HEK293 (cell line): ENCODE measurements at regions not wholly inside any gene's neighbourhood (a gene's known extent, or its start where the extent isn't known, plus 50 kb on each side); places are given as distances from the start of the nearest gene placed in this dataset.
A peak's percentile ranks its signal among the peaks of the same experiment; 100 is the strongest.

Experiments
- CTCF ChIA-PET: fragments of 350-600 bp; formaldehyde crosslinking; extraction: SDS; loops from one replicate; lab custom pipeline; 2021; ENCODE audit warnings: antibody characterized with exemption; lab: Yijun Ruan, JAX
- POLR2A ChIA-PET: fragments of 300-600 bp; formaldehyde crosslinking; extraction: SDS; loops from one replicate; lab custom pipeline; 2020; ENCODE audit warnings: antibody characterized with exemption, inconsistent platforms; lab: Yijun Ruan, JAX
- H3K27ac ChIP-seq: fragments of 200-500 bp; sonication (Bioruptor generic); 2 replicates; pipeline ENCODE4 v1.5.1; 2014; ENCODE audit warnings: low read depth, low read length, control low read depth, inconsistent platforms; ENCODE audit errors: extremely low read depth
- H3K36me3 ChIP-seq, 2 experiments: fragments of 200-500 bp in 1 of 2; sonication (Bioruptor generic) in 1 of 2; 1 replicate in 1 of 2; 2 replicates in 1 of 2; pipeline ENCODE4 v1.5.1; 2014 to 2017; ENCODE audit warnings: inconsistent platforms in 2 of 2, low read length in 2 of 2; ENCODE audit not compliant: control insufficient read depth in 2 of 2, insufficient read depth in 1 of 2
- H3K4me1 ChIP-seq: fragments of 200-500 bp; sonication (Bioruptor generic); 2 replicates; pipeline ENCODE4 v1.5.1; 2014; ENCODE audit warnings: mild to moderate bottlenecking, low read length, inconsistent platforms; ENCODE audit not compliant: control insufficient read depth, insufficient read depth
- H3K4me3 ChIP-seq: 2 replicates; pipeline ENCODE4 v1.5.1; 2011; ENCODE audit warnings: low read depth, mild to moderate bottlenecking, control low read depth, low read length, moderate library complexity
- H3K9me3 ChIP-seq: fragments of 200-500 bp; sonication (Bioruptor generic); 2 replicates; pipeline ENCODE4 v1.5.1; 2014; ENCODE audit warnings: low read depth, low read length, inconsistent platforms; ENCODE audit not compliant: control insufficient read depth, insufficient read depth
- KLF16 ChIP-seq: fragments of 450-650 bp; formaldehyde crosslinking; IDR thresholded peaks from 2 replicates; pipeline ENCODE4 v1.5.1; 2017; ENCODE audit warnings: missing biosample characterization, missing genetic modification characterization
- TCF7L2 ChIP-seq: IDR thresholded peaks from 2 replicates; pipeline ENCODE4 v1.6.1; 2011; ENCODE audit warnings: low read depth, mild to moderate bottlenecking, inconsistent platforms, low read length, moderate library complexity, borderline replicate concordance
- ZBTB20 ChIP-seq: fragments of 450-650 bp; formaldehyde crosslinking; IDR thresholded peaks from 2 replicates; pipeline ENCODE4 v1.5.1; 2016; ENCODE audit warnings: missing biosample characterization, missing genetic modification characterization
- ZFHX2 ChIP-seq: fragments of 450-650 bp; formaldehyde crosslinking; conservative IDR thresholded peaks from 2 replicates; pipeline ENCODE4 v1.5.1; 2016; ENCODE audit warnings: missing biosample characterization, missing genetic modification characterization
- ZNF146 ChIP-seq: fragments of 450-650 bp; formaldehyde crosslinking; IDR thresholded peaks from 2 replicates; pipeline ENCODE4 v1.5.1; 2016; ENCODE audit warnings: missing biosample characterization, missing genetic modification characterization
- ZNF280C ChIP-seq: fragments of 450-650 bp; formaldehyde crosslinking; IDR thresholded peaks from 2 replicates; pipeline ENCODE4 v1.5.1; 2016; ENCODE audit warnings: missing biosample characterization, missing genetic modification characterization
- ZNF433 ChIP-seq: fragments of 450-650 bp; formaldehyde crosslinking; IDR thresholded peaks from 2 replicates; pipeline ENCODE4 v1.5.1; 2016; ENCODE audit warnings: missing biosample characterization, missing genetic modification characterization, low read depth
- ZNF514 ChIP-seq: fragments of 450-650 bp; formaldehyde crosslinking; IDR thresholded peaks from 2 replicates; pipeline ENCODE4 v1.5.1; 2016; ENCODE audit warnings: missing biosample characterization, missing genetic modification characterization
- ZNF518A ChIP-seq: fragments of 450-650 bp; formaldehyde crosslinking; conservative IDR thresholded peaks from 2 replicates; pipeline ENCODE4 v1.5.1; 2016; ENCODE audit warnings: low read depth, missing biosample characterization, missing genetic modification characterization
- ZNF701 ChIP-seq: fragments of 450-650 bp; formaldehyde crosslinking; IDR thresholded peaks from 2 replicates; pipeline ENCODE4 v1.5.1; 2016; ENCODE audit warnings: missing biosample characterization, missing genetic modification characterization
- ZNF76 ChIP-seq: fragments of 450-650 bp; formaldehyde crosslinking; IDR thresholded peaks from 2 replicates; pipeline ENCODE4; 2016; ENCODE audit warnings: low read depth, missing biosample characterization, missing genetic modification characterization, borderline replicate concordance
- TF ChIP-seq, protein P1 (sequence below): fragments of 450-650 bp; formaldehyde crosslinking; IDR thresholded peaks from 2 replicates; pipeline ENCODE4 v1.5.1; 2017; ENCODE audit warnings: missing biosample characterization, missing genetic modification characterization
- TF ChIP-seq, protein P2 (sequence below): fragments of 450-650 bp; formaldehyde crosslinking; IDR thresholded peaks from 2 replicates; pipeline ENCODE4 v1.5.1; 2017; ENCODE audit warnings: missing biosample characterization, mild to moderate bottlenecking, missing genetic modification characterization, moderate library complexity

DNA sequence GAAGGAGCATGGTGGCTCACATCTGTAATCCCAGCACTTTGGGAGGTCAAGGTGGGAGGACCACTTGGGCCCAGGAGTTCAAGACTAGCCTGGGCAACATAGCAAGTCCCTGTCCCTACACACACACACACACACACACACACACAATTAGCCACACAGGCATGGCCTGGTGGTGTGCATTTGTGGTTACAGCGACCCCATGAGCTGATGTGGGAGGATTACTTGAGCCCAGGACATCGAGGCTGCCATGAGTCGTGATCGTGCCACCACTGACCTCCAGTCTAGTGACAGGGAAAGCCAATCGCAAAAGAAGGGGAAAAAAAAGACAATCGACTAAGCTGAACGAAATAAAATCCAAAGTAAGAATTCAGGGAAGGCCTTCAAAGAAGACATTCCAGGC, 67.9 kb downstream of the TBX3 start:
- CTCF ChIA-PET: interaction anchor here (0.8 to 1.2 kb wide), 2 partner anchors 9 to 365 kb away, joined by 3 to 4 read pairs; no protein-coding TSS in a partner anchor

DNA sequence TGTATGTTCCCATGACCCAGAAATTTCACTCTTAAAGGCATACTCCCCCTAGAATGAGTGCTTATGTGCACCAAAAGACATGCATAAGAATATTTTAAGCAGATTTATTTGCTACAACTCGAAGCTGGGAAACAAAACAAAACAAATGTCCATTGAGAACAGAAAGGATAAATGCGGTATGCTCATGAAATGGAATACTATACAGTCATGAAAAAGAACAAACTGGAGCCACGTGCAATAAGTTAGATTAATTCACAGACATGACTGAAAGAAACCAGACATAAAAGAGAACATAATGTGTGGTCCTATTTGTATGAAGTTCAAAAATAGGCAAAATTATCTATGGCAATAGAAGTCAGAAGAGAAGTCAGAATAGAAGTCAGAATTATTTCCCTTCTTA, 69.9 kb downstream of the TBX3 start:
- H3K4me3 ChIP-seq: no peak overlapping the region
- no peaks in the 10 kb centered on the region for H3K9me3 ChIP-seq
- CTCF ChIA-PET: no interaction called here
- POLR2A ChIA-PET: no interaction called here
- no peak overlapping the region for H3K27ac ChIP-seq
- H3K36me3 ChIP-seq: no peaks in the 10 kb centered on the region
- TF ChIP-seq ZNF146 (tag by site-specific recombination): peak; percentile 89
- no peak for TF ChIP-seq ZNF518A (tag by site-specific recombination)
- TF ChIP-seq, all 188 proteins: peak for 1
- no peaks in the 10 kb centered on the region for H3K4me1 ChIP-seq

More for the DNA sequence above, 67.9 kb downstream of the TBX3 start:
- Histone ChIP-seq H3K36me3 (no peaks in the 10 kb centered on the region), H3K4me1 (no peaks in the 10 kb centered on the region), H3K4me3 (no peak overlapping the region), H3K27ac (no peak overlapping the region), H3K9me3 (no peaks in the 10 kb centered on the region)
- POLR2A ChIA-PET: interaction anchor here (0.6 kb wide), 1 partner anchor 650 kb away, joined by 3 read pairs; the partner anchor contains the start of gene RBM19
- TF ChIP-seq ZNF280C (tag by site-specific recombination) (no peak), ZFHX2 (tag by site-specific recombination) (no peak)

DNA sequence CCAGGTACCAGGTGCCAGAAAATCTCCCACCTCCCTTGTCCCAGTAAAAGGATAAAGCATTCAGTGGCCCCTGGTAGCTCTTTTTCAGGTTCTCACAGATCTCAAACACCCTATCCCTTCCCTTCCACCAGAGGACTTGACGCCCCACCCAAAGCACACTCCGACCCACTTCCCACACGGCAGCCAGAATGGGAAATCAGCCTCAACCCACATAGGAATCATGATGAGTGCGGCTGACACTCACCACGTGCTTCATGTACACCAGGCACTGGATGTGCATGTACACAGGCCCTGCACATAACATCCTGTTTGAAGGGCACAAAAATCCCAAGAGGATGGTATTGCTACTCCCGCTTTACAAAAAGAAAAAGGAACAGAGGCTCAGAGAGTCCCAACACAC, 71.9 kb downstream of the TBX3 start:
- TF ChIP-seq ZNF701 (tag by site-specific recombination) (no peak), TCF7L2 (no peak), ZNF433 (tag by site-specific recombination) (no peak)
- TF ChIP-seq, all 188 proteins: peak for 0
- Histone ChIP-seq H3K27ac (no peak overlapping the region), H3K4me1 (no peaks in the 10 kb centered on the region), H3K9me3 (no peaks in the 10 kb centered on the region), H3K4me3 (no peak overlapping the region), H3K36me3 (no peaks in the 10 kb centered on the region)
- ChIA-PET POLR2A (interaction anchor here (0.6 kb wide), 1 partner anchor 12 kb away, joined by 4 read pairs; no protein-coding TSS in a partner anchor), CTCF (interaction anchor here (1.7 kb wide), 1 partner anchor 14 kb away, joined by 7 read pairs; no protein-coding TSS in a partner anchor)

- CTCF ChIA-PET: interaction anchor here (0.5 to 1.7 kb wide), 2 partner anchors 14 to 1139 kb away, joined by 3 to 7 read pairs; no protein-coding TSS in a partner anchor
- Histone ChIP-seq H3K27ac (no peak overlapping the region), H3K36me3 (no peaks in the 10 kb centered on the region), H3K9me3 (no peaks in the 10 kb centered on the region), H3K4me1 (no peaks in the 10 kb centered on the region), H3K4me3 (no peak overlapping the region)
- POLR2A ChIA-PET: interaction anchor here (0.6 kb wide), 1 partner anchor 12 kb away, joined by 4 read pairs; no protein-coding TSS in a partner anchor
- TF ChIP-seq, protein P1, sequence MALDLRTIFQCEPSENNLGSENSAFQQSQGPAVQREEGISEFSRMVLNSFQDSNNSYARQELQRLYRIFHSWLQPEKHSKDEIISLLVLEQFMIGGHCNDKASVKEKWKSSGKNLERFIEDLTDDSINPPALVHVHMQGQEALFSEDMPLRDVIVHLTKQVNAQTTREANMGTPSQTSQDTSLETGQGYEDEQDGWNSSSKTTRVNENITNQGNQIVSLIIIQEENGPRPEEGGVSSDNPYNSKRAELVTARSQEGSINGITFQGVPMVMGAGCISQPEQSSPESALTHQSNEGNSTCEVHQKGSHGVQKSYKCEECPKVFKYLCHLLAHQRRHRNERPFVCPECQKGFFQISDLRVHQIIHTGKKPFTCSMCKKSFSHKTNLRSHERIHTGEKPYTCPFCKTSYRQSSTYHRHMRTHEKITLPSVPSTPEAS (tag by site-specific recombination): no peak
- TF ChIP-seq ZNF76 (tag by site-specific recombination) (no peak), ZBTB20 (no peak), KLF16 (no peak), ZNF514 (tag by site-specific recombination) (no peak)
- TF ChIP-seq, protein P2, sequence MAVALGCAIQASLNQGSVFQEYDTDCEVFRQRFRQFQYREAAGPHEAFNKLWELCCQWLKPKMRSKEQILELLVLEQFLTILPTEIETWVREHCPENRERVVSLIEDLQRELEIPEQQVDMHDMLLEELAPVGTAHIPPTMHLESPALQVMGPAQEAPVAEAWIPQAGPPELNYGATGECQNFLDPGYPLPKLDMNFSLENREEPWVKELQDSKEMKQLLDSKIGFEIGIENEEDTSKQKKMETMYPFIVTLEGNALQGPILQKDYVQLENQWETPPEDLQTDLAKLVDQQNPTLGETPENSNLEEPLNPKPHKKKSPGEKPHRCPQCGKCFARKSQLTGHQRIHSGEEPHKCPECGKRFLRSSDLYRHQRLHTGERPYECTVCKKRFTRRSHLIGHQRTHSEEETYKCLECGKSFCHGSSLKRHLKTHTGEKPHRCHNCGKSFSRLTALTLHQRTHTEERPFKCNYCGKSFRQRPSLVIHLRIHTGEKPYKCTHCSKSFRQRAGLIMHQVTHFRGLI (tag by site-specific recombination): no peak
These were observed 72.6 kb downstream of the TBX3 start for GRCh38 chr12:114611145-114612018.
